SK-N-MC (cell line): ENCODE measurements at regions not wholly inside any gene's neighbourhood (a gene's known extent, or its start where the extent isn't known, plus 50 kb on each side); places are given as distances from the start of the nearest gene placed in this dataset.

Source experiments
- EZH2 ChIP-seq: fragments of 200-600 bp; sonication (generic); IDR thresholded peaks from one replicate; pipeline ENCODE4 v1.6.1; 2017; ENCODE audit warnings: antibody characterized with exemption
- FOXP2 ChIP-seq: optimal IDR thresholded peaks from 2 replicates; pipeline ENCODE3; 2011; ENCODE audit warnings: mild to moderate bottlenecking, moderate library complexity; ENCODE audit not compliant: insufficient read depth; ENCODE audit errors: extremely low read length, control extremely low read depth
- POLR2AphosphoS5 ChIP-seq: IDR thresholded peaks from 2 replicates; pipeline ENCODE4 v1.6.1; 2012; ENCODE audit warnings: mild to moderate bottlenecking, low read depth, low read length, borderline replicate concordance

- TF ChIP-seq POLR2AphosphoS5 (no peak), EZH2 (no peak), FOXP2 (no peak)
Observed at GRCh38 chr10:33509231-33509831, 174.9 kb upstream of the NRP1 start.
